Keratinocyte (primary cell): ENCODE measurements at regions not wholly inside any gene's neighbourhood (a gene's known extent, or its start where the extent isn't known, plus 50 kb on each side); places are given as distances from the start of the nearest gene placed in this dataset.

Experiments
- DNase-seq: peaks from one replicate; pipeline ENCODE4 v3.0.0-alpha.2; 2011; ENCODE audit warnings: low read depth, missing footprints, low spot score
- FAIRE-seq: peaks from 2 replicates; lab custom pipeline; 2011; peaks lifted over from hg19 to GRCh38; lab: Jason Lieb, UNC
- H2AFZ ChIP-seq: 2 replicates; pipeline ENCODE4 v1.6.0; 2012; ENCODE audit warnings: low read length, control low read depth, inconsistent platforms; ENCODE audit not compliant: control insufficient read depth
- H3K27ac ChIP-seq: 2 replicates; pipeline ENCODE4 v1.5.1; 2011; ENCODE audit warnings: low read length; ENCODE audit not compliant: control insufficient read depth, insufficient read depth
- H3K27me3 ChIP-seq: 3 replicates; pipeline ENCODE4 v1.6.0; 2011; ENCODE audit warnings: low read length; ENCODE audit not compliant: control insufficient read depth, insufficient read depth; ENCODE audit errors: extremely low read depth
- H3K36me3 ChIP-seq, 2 experiments: 2 replicates in 1 of 2; 3 replicates in 1 of 2; pipeline ENCODE4 v1.5.1; 2011; ENCODE audit warnings: low read length in 2 of 2, mild to moderate bottlenecking in 1 of 2; ENCODE audit not compliant: control insufficient read depth in 2 of 2, insufficient read depth in 2 of 2; ENCODE audit errors: extremely low read depth in 1 of 2
- H3K4me1 ChIP-seq: 3 replicates; pipeline ENCODE4 v1.5.1; 2011; ENCODE audit warnings: low read length; ENCODE audit not compliant: control insufficient read depth, insufficient read depth; ENCODE audit errors: extremely low read depth
- H3K4me2 ChIP-seq: 3 replicates; pipeline ENCODE4 v1.6.0; 2011; ENCODE audit warnings: low read depth, low read length; ENCODE audit not compliant: control insufficient read depth, insufficient read depth; ENCODE audit errors: extremely low read depth
- H3K4me3 ChIP-seq, 3 experiments: fragments of 200-600 bp in 1 of 3; sonication (generic) in 1 of 3; 2 replicates in 2 of 3; 3 replicates in 1 of 3; pipeline ENCODE4 v1.5.1; 2011 to 2016; ENCODE audit warnings: low read length in 3 of 3, mild to moderate bottlenecking in 3 of 3, control low read depth in 2 of 3, inconsistent platforms in 1 of 3, low read depth in 1 of 3, mixed read lengths in 1 of 3, mixed run types in 1 of 3, moderate library complexity in 1 of 3; ENCODE audit not compliant: control insufficient read depth in 2 of 3, insufficient read depth in 2 of 3; ENCODE audit errors: extremely low read depth in 1 of 3
- H3K79me2 ChIP-seq: 2 replicates; pipeline ENCODE4 v1.6.0; 2012; ENCODE audit warnings: low read length; ENCODE audit not compliant: control insufficient read depth, insufficient read depth
- H3K9ac ChIP-seq: 3 replicates; pipeline ENCODE4 v1.6.0; 2011; ENCODE audit warnings: low read length; ENCODE audit not compliant: control insufficient read depth, insufficient read depth; ENCODE audit errors: extremely low read depth
- H3K9me1 ChIP-seq: 3 replicates; pipeline ENCODE4 v1.6.0; 2011; ENCODE audit warnings: low read length; ENCODE audit not compliant: control insufficient read depth, insufficient read depth; ENCODE audit errors: extremely low read depth
- H3K9me3 ChIP-seq: 2 replicates; pipeline ENCODE4 v1.5.1; 2012; ENCODE audit warnings: low read depth, low read length; ENCODE audit not compliant: control insufficient read depth
- H4K20me1 ChIP-seq: 3 replicates; pipeline ENCODE4 v1.6.0; 2011; ENCODE audit warnings: low read length; ENCODE audit not compliant: control insufficient read depth, insufficient read depth; ENCODE audit errors: extremely low read depth
- CTCF ChIP-seq, 3 experiments: IDR thresholded peaks in 1 of 3; conservative IDR thresholded peaks in 1 of 3; optimal IDR thresholded peaks in 1 of 3; 2 replicates in 2 of 3; 3 replicates in 1 of 3; pipeline versions ENCODE3 to v1.5.1; 2011; ENCODE audit warnings: low read length in 3 of 3, mild to moderate bottlenecking in 3 of 3, moderate library complexity in 2 of 3, control low read depth in 1 of 3, inconsistent platforms in 1 of 3; ENCODE audit not compliant: insufficient read depth in 2 of 3; ENCODE audit errors: extremely low read depth in 1 of 3
- EZH2 ChIP-seq: IDR thresholded peaks from one replicate; pipeline ENCODE4 v1.6.1; 2012; ENCODE audit warnings: inconsistent platforms, mild to moderate bottlenecking, low read length, moderate library complexity
- dilution Hi-C: fragments of 300-500 bp; cut with MboI; formaldehyde crosslinking; loops from one replicate; pipeline ENCODE4 v1.7.0; 2020; ENCODE audit warnings: low sequenced_read_pairs; ENCODE audit not compliant: extremely low pct_ligation_motif_present

DNA sequence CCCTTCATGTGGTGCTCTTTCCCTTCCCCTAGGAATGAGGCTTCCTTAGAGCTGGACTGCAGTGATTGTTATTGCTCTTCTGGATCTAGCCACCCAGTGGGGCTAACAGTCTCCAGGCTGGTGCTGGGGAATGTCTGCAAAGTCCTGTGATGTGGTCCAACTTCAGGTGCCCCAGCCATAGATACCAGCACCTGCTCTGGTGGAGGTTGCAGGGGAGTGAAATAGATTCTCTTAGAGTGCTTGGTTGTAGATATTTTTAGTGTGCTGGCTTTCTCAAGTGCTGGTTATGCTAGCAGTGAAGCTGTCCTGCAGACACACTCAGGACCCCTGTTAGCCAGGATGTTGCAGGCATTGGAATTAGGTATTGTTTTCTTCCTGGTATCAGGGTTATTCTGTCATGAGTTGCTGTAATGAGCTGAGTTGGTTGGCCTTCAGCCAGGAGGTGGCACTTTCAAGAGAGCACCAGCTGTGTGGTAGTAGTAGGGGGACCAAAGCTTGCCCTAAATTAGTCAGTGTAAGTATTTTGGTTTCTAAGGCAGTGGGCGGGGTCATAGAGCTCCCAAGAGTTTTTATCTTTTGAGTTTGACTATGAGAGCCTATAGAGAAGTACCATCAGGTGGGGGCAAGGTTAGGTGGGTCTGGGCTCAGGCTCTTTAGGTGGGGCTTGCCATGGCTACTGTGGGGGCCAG, 317.5 kb upstream of the SGO1 start:
- Histone ChIP-seq H3K36me3 (no peaks in the 10 kb centered on the region), H3K4me2 (no peak overlapping the region), H4K20me1 (no peaks in the 10 kb centered on the region), H3K79me2 (no peaks in the 10 kb centered on the region), H3K4me1 (no peaks in the 10 kb centered on the region), H3K4me3 (no peak overlapping the region), H3K27ac (no peak overlapping the region), H3K9ac (no peak overlapping the region), H3K27me3 (no peaks in the 10 kb centered on the region), H3K9me3 (no peaks in the 10 kb centered on the region), H2AFZ (no peak overlapping the region), H3K9me1 (no peaks in the 10 kb centered on the region)
- FAIRE-seq, result no peak
- dilution Hi-C loops, result no loop called here
- no peak for DNase-seq
- TF ChIP-seq CTCF (optimal IDR thresholded peaks at IDR 0.05 in 1 of 3, IDR thresholded peaks at IDR 0.05 in 1 of 3, conservative IDR thresholded peaks at IDR 0.05 in 1 of 3; ENCODE audit: extremely low read depth in 1 of 3, insufficient read depth in 2 of 3, low read length in 3 of 3) (no peak), EZH2 (no peak)

GRCh38 chr3:20490996-20491395, 305.0 kb upstream of the SGO1 start:
- no peaks in the 10 kb centered on the region for H3K27me3 ChIP-seq
- H4K20me1 ChIP-seq, result no peaks in the 10 kb centered on the region
- no peak overlapping the region for H3K4me3 ChIP-seq
- H3K9ac ChIP-seq, result no peak overlapping the region
- no peak for TF ChIP-seq CTCF (optimal IDR thresholded peaks at IDR 0.05 in 1 of 3, IDR thresholded peaks at IDR 0.05 in 1 of 3, conservative IDR thresholded peaks at IDR 0.05 in 1 of 3; ENCODE audit: extremely low read depth in 1 of 3, insufficient read depth in 2 of 3, low read length in 3 of 3)
- no peak for TF ChIP-seq EZH2
- dilution Hi-C loops, result no loop called here
- no peaks in the 10 kb centered on the region for H3K79me2 ChIP-seq
- no peak overlapping the region for H2AFZ ChIP-seq
- no peaks in the 10 kb centered on the region for H3K4me1 ChIP-seq
- no peak overlapping the region for H3K4me2 ChIP-seq
- no peaks in the 10 kb centered on the region for H3K36me3 ChIP-seq
- no peaks in the 10 kb centered on the region for H3K9me1 ChIP-seq
- FAIRE-seq, result no peak
- no peaks in the 10 kb centered on the region for H3K9me3 ChIP-seq
- H3K27ac ChIP-seq, result no peak overlapping the region
- no peak for DNase-seq
